ENCODE measurements at regions not wholly inside any gene's neighbourhood (a gene's known extent, or its start where the extent isn't known, plus 50 kb on each side); places are given as distances from the start of the nearest gene placed in this dataset.

GRCh38 chr2:237171396-237171795 is 85.7 kb downstream of the COPS8 start:
- DNase-seq: no peak

DNA sequence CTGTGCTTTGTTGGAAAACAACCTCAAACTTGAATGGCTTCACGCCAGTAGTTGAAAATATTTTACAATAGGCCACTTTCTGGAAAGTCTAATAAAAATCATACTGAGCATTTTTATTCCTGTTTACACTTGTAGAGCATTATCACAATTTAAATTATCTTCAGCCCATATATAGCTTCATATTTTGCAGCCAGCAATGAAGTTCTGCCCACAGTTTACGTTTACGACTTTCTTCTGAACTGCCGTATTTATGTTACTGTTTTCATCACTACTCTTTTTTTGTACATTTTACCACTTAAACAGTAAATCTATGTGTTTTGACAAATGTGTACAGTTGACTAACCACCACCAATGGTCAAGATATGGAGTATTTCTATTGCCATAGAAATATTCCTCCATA is 86.2 kb downstream of the COPS8 start:
- DNase-seq: no peak

GRCh38 chr2:237177052-237177451 is 91.4 kb downstream of the COPS8 start:
- DNase-seq: no peak

GRCh38 chr2:237177986-237178385 is 92.3 kb downstream of the COPS8 start:
- no peak for DNase-seq

DNA sequence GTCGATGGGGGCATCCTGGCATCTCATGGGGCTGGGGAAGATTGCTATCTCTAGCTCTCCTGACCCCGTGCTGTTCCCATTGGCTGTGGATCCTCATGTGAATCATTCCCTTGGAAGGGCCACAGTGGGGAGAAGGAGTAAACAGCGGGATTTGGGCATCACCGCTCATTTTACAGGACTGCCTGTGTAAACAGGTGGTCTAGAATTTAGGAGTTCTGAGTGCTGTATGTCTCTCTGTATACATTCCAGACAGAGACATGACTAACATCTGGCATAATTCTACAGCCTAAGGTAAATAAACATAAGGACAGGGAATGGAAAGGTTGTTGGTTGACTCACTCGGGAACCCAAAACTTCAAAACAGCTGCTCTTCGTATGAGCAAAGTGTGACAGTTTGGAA is 92.7 kb downstream of the COPS8 start:
- no peak for DNase-seq

DNA sequence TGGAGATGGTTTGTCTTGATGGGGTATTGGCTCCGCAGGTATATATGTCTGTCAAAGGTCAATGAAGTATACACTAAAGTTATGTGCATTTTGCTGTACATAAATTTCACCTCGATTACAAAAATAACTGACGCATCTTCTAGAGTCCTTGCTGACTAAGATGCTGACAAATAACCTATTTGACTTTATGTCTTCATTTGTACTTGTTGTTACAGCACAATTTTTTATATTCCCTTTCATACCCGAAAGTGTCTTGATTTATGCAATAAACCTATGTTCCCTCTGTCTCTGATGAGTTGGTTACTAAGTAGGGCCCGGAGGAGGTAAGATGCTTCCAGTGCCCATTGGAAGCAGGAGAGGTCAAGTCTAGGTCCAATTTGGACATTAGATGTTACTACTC is 93.5 kb downstream of the COPS8 start:
- DNase-seq: no peak

- no peak for DNase-seq
Observed at GRCh38 chr2:237180187-237180586, 94.5 kb downstream of the COPS8 start.

- no peak for DNase-seq
Observed at GRCh38 chr2:237180987-237181386, 95.3 kb downstream of the COPS8 start.

DNA sequence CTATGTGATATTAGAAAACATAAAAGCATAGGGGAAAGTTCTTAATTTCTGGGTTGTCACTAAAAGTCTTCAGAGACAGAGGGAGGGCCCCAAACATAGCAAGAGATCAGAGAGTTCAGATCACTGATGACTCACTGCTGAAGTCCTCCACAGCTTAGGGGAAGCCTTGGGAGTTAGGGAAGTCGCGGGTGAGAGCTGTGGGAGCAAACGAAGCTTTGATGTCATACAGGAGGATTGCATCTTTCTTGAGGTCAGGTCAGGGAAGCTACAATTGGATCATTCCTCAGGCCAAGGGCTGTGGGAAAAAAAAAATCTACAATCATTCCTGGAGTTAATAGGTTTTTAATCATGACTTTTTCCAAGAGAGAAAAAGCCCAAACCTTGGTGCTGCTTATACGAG is 96.2 kb downstream of the COPS8 start:
- DNase-seq: no peak

- DNase-seq: no peak
Observed at GRCh38 chr2:237182422-237183123, 96.9 kb downstream of the COPS8 start.

DNA sequence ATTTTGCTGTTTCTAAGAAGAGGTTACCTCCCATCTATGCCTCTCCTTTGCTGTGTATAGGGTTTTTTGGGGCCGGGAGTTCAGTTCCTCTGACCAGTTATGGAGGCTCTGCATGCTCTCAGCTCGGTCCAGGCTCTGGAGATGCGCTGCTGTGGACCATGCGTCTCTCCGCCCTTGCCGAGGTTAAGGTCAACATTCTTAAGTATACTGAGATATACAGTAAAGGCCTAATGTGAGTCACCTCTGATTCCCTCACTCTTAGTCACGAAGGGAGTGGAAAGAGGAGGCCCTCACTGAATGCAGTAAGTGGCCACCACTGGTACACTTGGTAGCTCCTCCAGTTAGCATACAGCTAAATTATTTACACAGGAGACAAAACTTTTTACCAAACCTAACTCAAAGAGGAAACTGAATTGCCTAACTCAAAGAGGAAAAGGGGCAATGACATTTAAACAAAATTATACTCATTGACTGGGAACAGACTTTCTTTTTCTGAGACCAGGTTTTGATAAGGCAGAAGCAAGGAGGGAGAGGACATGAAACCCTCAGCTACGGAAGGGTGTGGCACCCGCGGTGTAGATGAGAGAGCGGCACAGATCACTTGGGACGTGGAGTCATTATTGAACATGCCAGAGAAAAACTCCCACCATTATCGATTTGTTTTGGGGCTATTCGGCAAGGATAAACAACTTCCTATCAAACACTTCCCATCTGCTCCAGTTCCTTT is 98.7 kb downstream of the COPS8 start:
- DNase-seq: no peak

DNA sequence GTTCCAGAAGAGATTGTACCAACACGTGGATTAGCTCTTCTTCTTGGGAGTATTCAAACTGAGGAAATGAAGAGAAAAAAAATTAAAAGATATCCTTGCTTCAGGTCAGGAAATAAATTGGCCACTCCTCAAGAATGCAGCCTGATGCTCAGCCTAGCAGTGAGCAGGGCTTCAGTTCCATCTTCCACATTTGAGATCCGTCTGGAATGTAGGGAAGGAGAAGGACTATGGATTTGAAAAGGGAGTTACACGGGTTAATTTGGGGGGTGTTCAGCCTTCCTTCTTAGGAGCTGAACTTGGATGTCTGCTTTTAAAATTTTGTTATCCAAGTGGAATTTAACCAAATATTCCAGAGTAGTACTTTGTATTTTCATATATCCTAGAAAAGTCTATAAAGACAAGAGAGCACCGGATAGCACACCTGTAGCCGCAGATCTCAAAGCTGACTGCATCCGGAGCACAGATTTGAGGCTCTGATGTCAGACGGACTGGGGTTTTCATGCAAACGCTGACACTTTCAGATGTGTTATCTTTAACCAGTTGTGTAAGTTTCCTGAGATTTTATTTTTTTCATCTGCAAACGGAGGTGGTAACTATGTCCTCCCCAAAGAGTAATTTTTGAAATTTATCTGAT is 99.3 kb downstream of the COPS8 start:
- DNase-seq: no peak

- DNase-seq: no peak
Observed at GRCh38 chr2:237185553-237185925, 99.8 kb downstream of the COPS8 start.

DNA sequence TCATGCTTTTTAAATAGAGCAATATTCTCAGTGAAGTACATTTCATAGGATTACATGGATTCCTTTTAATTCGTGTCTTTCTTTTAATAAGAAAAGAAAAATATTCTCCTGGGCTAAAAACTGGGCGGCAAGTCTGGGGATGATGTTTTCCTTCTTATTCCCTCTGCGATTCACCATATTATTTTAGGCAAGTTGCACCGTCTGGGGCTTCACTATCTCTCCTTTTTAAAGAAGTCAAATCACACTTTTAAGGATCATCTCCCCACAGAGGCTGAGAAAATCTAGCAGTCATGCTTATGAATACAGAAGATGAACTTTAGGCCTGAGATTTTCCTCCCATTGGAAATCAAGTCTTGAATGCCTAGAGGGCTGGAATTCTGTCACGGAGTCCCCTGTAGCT is 104.1 kb downstream of the COPS8 start:
- DNase-seq: no peak

- no peak for DNase-seq
Observed at GRCh38 chr2:237190966-237191713, 105.5 kb downstream of the COPS8 start.

DNA sequence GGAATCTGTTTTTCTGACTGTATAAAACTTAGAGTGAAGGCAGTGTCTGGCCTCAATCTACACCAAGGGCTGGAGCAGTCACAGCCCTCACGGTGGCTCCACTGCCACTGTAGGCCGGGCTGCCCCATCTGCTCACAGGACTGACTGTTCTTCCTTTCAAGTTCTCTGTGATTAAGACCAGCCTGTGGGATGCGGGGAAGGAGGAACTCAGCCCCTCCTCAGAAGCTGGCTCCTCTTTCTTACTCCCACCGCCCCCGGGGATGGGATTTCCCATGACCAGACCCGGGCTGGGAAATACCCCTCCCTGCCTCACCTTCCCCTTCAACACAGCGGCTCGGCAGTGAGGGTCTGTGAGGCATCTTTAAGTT is 106.0 kb downstream of the COPS8 start:
- DNase-seq: no peak

GRCh38 chr2:237192881-237193280 is 107.2 kb downstream of the COPS8 start:
- DNase-seq: no peak

DNA sequence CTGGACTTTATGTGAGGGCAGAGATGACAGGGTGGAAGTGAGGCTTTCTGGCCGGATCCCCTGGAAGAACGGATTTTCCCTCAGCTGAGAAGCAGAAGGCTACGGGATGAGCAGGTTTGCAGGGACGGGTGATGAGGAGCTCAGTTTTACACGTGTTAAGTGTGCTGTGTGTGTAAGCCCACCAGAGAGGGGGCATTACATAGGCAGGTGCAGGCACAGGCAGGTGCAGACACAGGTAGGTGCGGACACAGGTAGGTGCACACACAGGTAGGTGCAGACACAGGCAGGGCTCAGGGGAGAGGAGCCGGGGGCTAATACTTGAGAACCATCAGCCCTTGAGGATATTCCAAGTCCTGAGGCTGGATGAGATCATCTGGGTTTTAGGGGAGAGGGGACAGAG is 107.7 kb downstream of the COPS8 start:
- no peak for DNase-seq

DNA sequence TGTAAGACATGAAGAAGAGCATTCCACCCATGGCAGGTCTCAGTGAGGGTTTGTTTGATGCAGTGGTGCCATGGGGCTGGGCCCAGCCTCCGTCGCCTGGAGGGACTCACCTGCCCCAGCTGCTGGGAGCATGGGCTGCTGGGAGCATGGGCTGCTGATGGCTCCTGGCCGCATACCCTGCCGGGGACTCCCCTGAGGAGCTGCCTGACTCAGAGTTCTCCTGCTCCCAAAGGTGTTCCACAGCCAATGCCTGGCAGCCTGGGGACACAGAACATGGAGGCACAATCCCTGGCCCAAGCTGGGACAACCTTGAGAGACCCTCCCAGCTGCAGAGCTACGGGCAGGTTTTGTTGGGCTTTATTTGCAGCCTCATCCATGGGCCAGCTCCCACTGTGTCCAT is 108.4 kb downstream of the COPS8 start:
- DNase-seq: no peak

GRCh38 chr2:237194906-237195305 is 109.2 kb downstream of the COPS8 start:
- DNase-seq: no peak

- DNase-seq: no peak
Observed at GRCh38 chr2:237195396-237196120, 109.9 kb downstream of the COPS8 start.

DNA sequence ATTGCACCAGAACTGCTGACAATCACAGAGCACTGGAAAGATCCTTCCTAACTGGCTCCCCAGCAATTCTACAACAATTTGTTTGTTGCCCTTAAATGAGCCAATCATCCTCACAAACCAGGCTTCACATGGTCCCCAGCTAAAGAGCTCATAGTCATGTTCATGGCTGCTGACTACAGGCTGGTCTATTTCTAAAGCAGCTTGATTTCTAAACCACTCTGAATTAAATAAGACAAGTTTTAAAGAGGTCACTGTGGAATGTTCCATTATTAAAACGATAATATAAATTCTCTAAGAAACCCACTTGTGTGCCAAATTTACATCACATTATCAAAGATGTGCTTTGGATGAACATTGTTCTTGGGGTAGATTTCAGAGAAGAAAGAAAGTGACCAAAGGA is 110.7 kb downstream of the COPS8 start:
- DNase-seq: no peak

Measured in CD4-positive, alpha-beta T cell treated with Interleukin-15 for 1 hour (primary cell).